Naive thymus-derived CD8-positive, alpha-beta T cell (primary cell): ENCODE measurements at regions not wholly inside any gene's neighbourhood (a gene's known extent, or its start where the extent isn't known, plus 50 kb on each side); places are given as distances from the start of the nearest gene placed in this dataset.
A peak's percentile ranks its signal among the peaks of the same experiment; 100 is the strongest.
"Not testable (repeated sequence)": the region's sequence is repeated elsewhere in the genome, so short reads cannot be mapped to it uniquely, and the experiment has no call there.

ENCODE experiments used
- ATAC-seq, 2 donors: fragments of 150-1000 bp; cut with Tn5 transposase in 1 of 2; sonication (Bioruptor Pico), chemical (Tn5 transposase) in 1 of 2; 1 replicate in 1 of 2; 2 replicates in 1 of 2; pipeline ENCODE4 v1.10.0; 2021; ENCODE audit warnings: mild to moderate bottlenecking in 2 of 2, moderate library complexity in 2 of 2
- POLR2A ChIA-PET: fragments of 350-600 bp; sonication (Branson Sonifier 250); formaldehyde crosslinking; loops from one replicate; lab custom pipeline; 2021; ENCODE audit warnings: antibody characterized with exemption; lab: Charles Lee
- DNase-seq, 10 donors: peaks; one replicate each; pipeline versions ENCODE4 v3.0.0 to v3.0.0-alpha.2; 2020 to 2022
- H3K27ac Mint-ChIP-seq, 10 donors: one replicate each; pipeline ENCODE4 v1.8.0; 2020 to 2022; ENCODE audit warnings: mild to moderate bottlenecking in 10 of 10, mixed read lengths in 10 of 10, moderate library complexity in 4 of 10, inconsistent platforms in 1 of 10
- H3K27me3 Mint-ChIP-seq, 5 donors: one replicate each; pipeline ENCODE4 v1.8.0; 2021 to 2022; ENCODE audit warnings: mixed read lengths in 5 of 5
- H3K36me3 Mint-ChIP-seq, 3 donors: one replicate each; pipeline ENCODE4 v1.8.0; 2020 to 2022; ENCODE audit warnings: mixed read lengths in 3 of 3, mild to moderate bottlenecking in 2 of 3, inconsistent platforms in 1 of 3
- H3K4me1 Mint-ChIP-seq, 4 donors: one replicate each; pipeline ENCODE4 v1.8.0; 2021 to 2022; ENCODE audit warnings: mixed read lengths in 4 of 4
- H3K4me3 Mint-ChIP-seq, 10 donors: one replicate each; pipeline ENCODE4 v1.8.0; 2020 to 2022; ENCODE audit warnings: mild to moderate bottlenecking in 10 of 10, mixed read lengths in 10 of 10, moderate library complexity in 6 of 10, inconsistent platforms in 1 of 10
- H3K9me3 Mint-ChIP-seq, 9 donors: one replicate each; pipeline ENCODE4 v1.8.0; 2020 to 2022; ENCODE audit warnings: mixed read lengths in 9 of 9, mild to moderate bottlenecking in 3 of 9, inconsistent platforms in 1 of 9, moderate library complexity in 1 of 9

GRCh38 chr1:90864681-90865080, 147.6 kb upstream of the BARHL2 start:
- Mint-ChIP-seq H3K9me3 (peaks cover 0 to 4% (median 0%) of the 10 kb centered on the region in 9 donors), H3K4me3 (no peak overlapping the region), H3K27me3 (peaks cover 0 to 9% (median 6%) of the 10 kb centered on the region in 5 donors), H3K27ac (no peak overlapping the region), H3K4me1 (no peaks in the 10 kb centered on the region), H3K36me3 (peaks cover 0 to 3% (median 0%) of the 10 kb centered on the region in 3 donors)
- POLR2A ChIA-PET, result interaction anchor here (0.7 kb wide), 1 partner anchor 8 kb away, joined by 4 read pairs; no protein-coding TSS in a partner anchor
- ATAC-seq, result no peak
- no peak for DNase-seq

GRCh38 chr1:90862782-90863181, 145.7 kb upstream of the BARHL2 start:
- Mint-ChIP-seq H3K27ac (no peak overlapping the region), H3K9me3 (peaks cover 0 to 4% (median 0%) of the 10 kb centered on the region in 9 donors), H3K4me1 (no peaks in the 10 kb centered on the region), H3K4me3 (no peak overlapping the region), H3K36me3 (peaks cover 0 to 4% (median 0%) of the 10 kb centered on the region in 3 donors), H3K27me3 (peaks cover 0 to 9% (median 8%) of the 10 kb centered on the region in 5 donors)
- ATAC-seq (no peak), DNase-seq (no peak)
- POLR2A ChIA-PET, result no interaction called here

GRCh38 chr1:90861421-90861820, 144.3 kb upstream of the BARHL2 start:
- H3K4me3 Mint-ChIP-seq, POLR2A ChIA-PET, H3K36me3 Mint-ChIP-seq, ATAC-seq, H3K4me1 Mint-ChIP-seq, H3K27ac Mint-ChIP-seq, DNase-seq, H3K9me3 Mint-ChIP-seq: not testable (repeated sequence)
- peaks cover 3 to 14% (median 11%) of the 10 kb centered on the region in 5 donors for H3K27me3 Mint-ChIP-seq

GRCh38 chr1:90856463-90857007, 139.4 kb upstream of the BARHL2 start:
- peaks cover 18 to 47% (median 32%) of the 10 kb centered on the region in 5 donors for H3K27me3 Mint-ChIP-seq
- POLR2A ChIA-PET, result no interaction called here
- ATAC-seq, result no peak

DNA sequence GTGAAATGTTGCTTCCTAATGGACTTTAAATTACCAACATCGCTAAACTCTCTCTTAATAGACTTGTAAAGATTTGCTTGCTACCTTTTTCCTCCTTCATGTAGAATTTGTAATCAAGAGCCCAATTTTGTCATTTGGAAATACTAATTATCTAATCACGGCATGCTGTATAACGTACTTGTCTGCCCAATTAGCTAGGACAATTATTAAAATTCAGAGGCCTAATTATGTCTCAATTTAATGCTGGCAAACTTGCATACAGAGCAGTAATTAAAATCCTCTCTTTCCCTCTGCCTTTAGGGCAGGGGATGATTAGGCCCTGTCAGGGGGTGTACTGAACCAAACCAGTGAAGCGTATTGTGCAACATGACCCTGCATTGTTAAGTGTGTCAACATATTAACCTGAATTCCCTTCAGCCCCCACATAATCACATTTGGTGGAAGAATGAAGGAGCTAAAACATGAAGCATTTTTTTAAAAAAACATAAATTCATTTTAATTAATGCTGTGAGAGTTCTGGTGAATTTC, 137.4 kb upstream of the BARHL2 start:
- Mint-ChIP-seq H3K27me3 (peaks cover 15 to 59% (median 38%) of the 10 kb centered on the region in 5 donors), H3K4me3 (peak overlapping the region in 1 of 10 donors; percentile 24), H3K9me3 (no peaks in the 10 kb centered on the region), H3K4me1 (peaks cover 0 to 20% (median 14%) of the 10 kb centered on the region in 4 donors), H3K36me3 (peaks cover 0 to 2% (median 1%) of the 10 kb centered on the region in 3 donors), H3K27ac (no peak overlapping the region)
- DNase-seq (no peak), ATAC-seq (no peak)
- POLR2A ChIA-PET, result no interaction called here

More at GRCh38 chr1:90856463-90857007, 139.4 kb upstream of the BARHL2 start:
- Mint-ChIP-seq H3K27ac (no peak overlapping the region), H3K4me1 (peaks cover 0 to 9% (median 8%) of the 10 kb centered on the region in 4 donors), H3K9me3 (peaks cover 0 to 4% (median 0%) of the 10 kb centered on the region in 9 donors), H3K36me3 (peaks cover 0 to 4% (median 2%) of the 10 kb centered on the region in 3 donors), H3K4me3 (no peak overlapping the region)
- DNase-seq, result no peak

DNA sequence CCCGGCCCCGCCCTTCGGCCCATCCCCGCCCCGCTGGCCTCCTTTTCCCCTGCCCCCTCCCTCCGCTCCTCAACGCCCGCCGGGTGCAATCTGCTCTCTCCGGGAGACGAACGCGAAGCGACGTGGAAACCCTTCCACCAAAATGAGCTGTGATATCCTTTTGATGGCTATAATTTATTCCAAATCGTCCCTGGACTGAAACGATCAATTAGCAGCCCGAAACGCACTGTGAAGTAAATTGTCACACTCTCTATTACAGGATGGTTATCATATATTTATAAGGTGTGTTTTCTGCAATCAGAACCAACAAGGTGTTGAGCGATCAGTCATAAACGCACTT, 134.6 kb upstream of the BARHL2 start:
- H3K4me1 Mint-ChIP-seq, result peaks cover 0 to 20% (median 14%) of the 10 kb centered on the region in 4 donors
- no peak for ATAC-seq
- no peak overlapping the region for H3K27ac Mint-ChIP-seq
- H3K36me3 Mint-ChIP-seq, result peaks cover 0 to 2% (median 0%) of the 10 kb centered on the region in 3 donors
- peaks cover 16 to 70% (median 48%) of the 10 kb centered on the region in 5 donors for H3K27me3 Mint-ChIP-seq
- no peaks in the 10 kb centered on the region for H3K9me3 Mint-ChIP-seq
- POLR2A ChIA-PET, result interaction anchor here (0.7 kb wide), 1 partner anchor 170 kb away, joined by 5 read pairs; the partner anchor contains the start of gene ZNF644
- H3K4me3 Mint-ChIP-seq, result peak overlapping the region; percentile 77 to 89 (median 83)
- DNase-seq, result no peak

- peak; percentile 42 to 80 (median 64) for DNase-seq
- H3K4me1 Mint-ChIP-seq, result peaks cover 0 to 20% (median 14%) of the 10 kb centered on the region in 4 donors
Observed at GRCh38 chr1:90850898-90851710, 134.0 kb upstream of the BARHL2 start.

DNA sequence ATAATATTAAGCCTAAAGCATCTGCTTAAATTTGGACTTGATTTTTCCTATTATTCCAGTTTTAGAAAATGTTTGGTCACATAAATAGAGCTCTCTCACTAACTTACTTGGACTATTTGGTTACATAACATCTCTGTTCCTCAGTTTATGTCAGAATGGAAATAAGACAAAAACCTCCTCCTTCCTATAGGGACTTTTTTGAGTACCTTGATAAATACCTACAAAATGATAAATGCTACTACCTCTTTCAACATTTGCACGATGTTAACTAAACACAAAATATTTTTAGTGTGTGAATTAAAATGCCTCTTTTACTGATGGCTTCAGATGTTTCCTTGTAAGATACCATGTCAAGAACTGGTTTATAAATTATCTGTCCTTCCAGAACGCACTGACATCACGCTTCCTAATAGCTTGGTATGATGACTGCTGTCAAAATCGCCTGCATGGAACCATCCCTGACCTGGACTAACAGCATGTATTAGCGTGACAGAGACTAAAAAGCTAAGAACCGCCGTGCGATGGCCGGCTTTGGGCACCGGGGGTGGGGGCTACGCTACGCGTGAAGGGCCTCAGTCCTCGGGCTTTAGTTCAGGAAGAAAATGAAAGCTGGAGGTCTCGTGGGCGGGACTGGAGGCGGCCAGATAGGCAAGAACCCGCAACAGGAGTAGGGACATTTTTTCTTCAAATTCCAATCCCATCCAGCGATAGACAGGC, 133.2 kb upstream of the BARHL2 start:
- Mint-ChIP-seq H3K9me3 (no peaks in the 10 kb centered on the region), H3K27me3 (peaks cover 14 to 70% (median 44%) of the 10 kb centered on the region in 5 donors), H3K36me3 (peaks cover 0 to 2% (median 0%) of the 10 kb centered on the region in 3 donors), H3K4me1 (peaks cover 0 to 20% (median 14%) of the 10 kb centered on the region in 4 donors), H3K27ac (no peak overlapping the region), H3K4me3 (peak overlapping the region; percentile 79 to 91 (median 84))
- POLR2A ChIA-PET, result no interaction called here
- no peak for DNase-seq
- no peak for ATAC-seq

More at GRCh38 chr1:90850898-90851710, 134.0 kb upstream of the BARHL2 start:
- Mint-ChIP-seq H3K36me3 (peaks cover 0 to 2% (median 0%) of the 10 kb centered on the region in 3 donors), H3K27me3 (peaks cover 14 to 70% (median 43%) of the 10 kb centered on the region in 5 donors), H3K27ac (peak overlapping the region in 1 of 10 donors; percentile 40), H3K9me3 (no peaks in the 10 kb centered on the region), H3K4me3 (peak overlapping the region; percentile 79 to 91 (median 86))
- ATAC-seq, result peak; percentile 94 to 95
- POLR2A ChIA-PET, result interaction anchor here (0.7 kb wide), 1 partner anchor 171 kb away, joined by 5 read pairs; the partner anchor contains the start of gene ZNF644

DNA sequence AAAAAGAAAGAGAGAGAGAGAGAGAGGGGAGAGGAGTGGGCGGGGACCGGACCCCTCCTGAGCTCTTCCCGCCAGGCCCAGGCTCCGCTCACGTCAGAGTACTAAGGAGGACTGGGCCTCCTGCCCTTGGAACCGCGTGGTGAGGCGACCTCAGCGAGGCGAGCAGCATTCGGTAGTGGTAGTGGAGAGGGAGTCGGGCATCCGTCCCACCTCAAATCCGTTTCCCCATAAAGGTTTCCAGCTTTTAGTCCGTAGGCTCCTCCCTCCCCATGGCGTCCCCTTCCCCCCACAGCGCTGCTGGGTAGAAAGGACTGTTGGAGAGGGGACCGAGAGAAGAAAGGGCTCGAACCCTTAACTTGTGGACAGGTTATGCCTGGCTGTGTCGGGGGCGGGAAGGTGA, 124.4 kb upstream of the BARHL2 start:
- H3K27me3 Mint-ChIP-seq, result peaks cover 57 to 100% (median 75%) of the 10 kb centered on the region in 5 donors
- POLR2A ChIA-PET, result no interaction called here
- H3K9me3 Mint-ChIP-seq, result peaks cover 0 to 2% (median 0%) of the 10 kb centered on the region in 9 donors
- H3K27ac Mint-ChIP-seq, result no peak overlapping the region
- no peak overlapping the region for H3K4me3 Mint-ChIP-seq
- peaks cover 2 to 6% (median 3%) of the 10 kb centered on the region in 3 donors for H3K36me3 Mint-ChIP-seq
- peak in 1 of 2 donors; percentile 32 for ATAC-seq
- no peak for DNase-seq
- H3K4me1 Mint-ChIP-seq, result peaks cover 4 to 14% (median 7%) of the 10 kb centered on the region in 4 donors

DNA sequence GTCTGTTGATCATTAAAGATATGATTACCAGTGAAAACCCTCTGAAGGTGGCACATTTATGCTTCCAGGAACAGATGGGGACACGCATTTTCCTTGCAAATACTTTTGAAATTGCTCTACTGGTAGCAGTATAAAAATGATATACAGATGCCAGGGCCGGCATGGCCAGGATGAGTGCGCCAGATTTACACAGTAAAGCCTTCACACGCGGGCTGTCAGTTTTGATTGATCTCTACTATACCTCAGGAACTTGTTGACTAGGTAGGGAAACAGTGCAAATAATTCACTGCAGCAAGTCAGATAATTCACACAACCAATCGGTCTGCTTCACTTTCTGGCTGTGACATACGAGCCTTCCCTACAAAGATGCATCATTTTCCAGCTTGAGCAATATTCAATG, 123.2 kb upstream of the BARHL2 start:
- peaks cover 2 to 6% (median 3%) of the 10 kb centered on the region in 3 donors for H3K36me3 Mint-ChIP-seq
- DNase-seq, result no peak

DNA sequence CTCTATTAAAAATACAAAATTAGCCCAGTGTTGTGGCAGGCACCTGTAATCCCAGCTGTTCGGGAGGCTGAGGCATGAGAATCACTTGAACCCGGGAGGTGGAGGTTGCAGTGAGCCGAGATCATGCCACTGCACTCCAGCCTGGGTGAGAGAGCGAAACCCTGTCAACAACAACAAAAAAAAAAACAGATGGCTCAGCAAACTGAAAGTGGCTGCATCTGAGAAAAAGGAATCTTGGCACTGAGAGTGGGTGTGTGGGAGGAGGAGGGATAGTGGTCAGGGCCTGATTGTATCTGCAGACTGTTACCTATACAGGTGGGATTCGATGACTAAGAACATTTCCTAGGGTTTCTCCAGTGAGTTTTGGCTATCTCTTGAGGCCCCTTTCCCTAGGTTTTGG, 122.2 kb upstream of the BARHL2 start:
- H3K36me3 Mint-ChIP-seq, result peaks cover 3 to 6% (median 4%) of the 10 kb centered on the region in 3 donors
- H3K27ac Mint-ChIP-seq, result no peak overlapping the region
- H3K4me3 Mint-ChIP-seq, result peak overlapping the region in 1 of 10 donors; percentile 2
- peaks cover 9 to 31% (median 22%) of the 10 kb centered on the region in 4 donors for H3K4me1 Mint-ChIP-seq
- DNase-seq, result no peak
- POLR2A ChIA-PET, result no interaction called here
- peaks cover 67 to 100% (median 78%) of the 10 kb centered on the region in 5 donors for H3K27me3 Mint-ChIP-seq
- no peak for ATAC-seq
- H3K9me3 Mint-ChIP-seq, result peaks cover 0 to 3% (median 0%) of the 10 kb centered on the region in 9 donors

More for the DNA sequence above, 123.2 kb upstream of the BARHL2 start:
- H3K4me3 Mint-ChIP-seq, result no peak overlapping the region
- peaks cover 5 to 21% (median 11%) of the 10 kb centered on the region in 4 donors for H3K4me1 Mint-ChIP-seq
- H3K27me3 Mint-ChIP-seq, result peaks cover 60 to 100% (median 72%) of the 10 kb centered on the region in 5 donors
- H3K27ac Mint-ChIP-seq, result no peak overlapping the region
- ATAC-seq, result peak in 1 of 2 donors; percentile 40
- H3K9me3 Mint-ChIP-seq, result peaks cover 0 to 3% (median 0%) of the 10 kb centered on the region in 9 donors
- POLR2A ChIA-PET, result no interaction called here

- H3K27me3 Mint-ChIP-seq, result peaks cover 71 to 100% (median 80%) of the 10 kb centered on the region in 5 donors
- peaks cover 3 to 9% (median 4%) of the 10 kb centered on the region in 3 donors for H3K36me3 Mint-ChIP-seq
- H3K27ac Mint-ChIP-seq, result no peak overlapping the region
- H3K4me1 Mint-ChIP-seq, result peaks cover 12 to 37% (median 25%) of the 10 kb centered on the region in 4 donors
- DNase-seq (no peak), ATAC-seq (no peak)
- H3K9me3 Mint-ChIP-seq, result peaks cover 0 to 3% (median 0%) of the 10 kb centered on the region in 9 donors
- peak overlapping the region in 1 of 10 donors; percentile 5 for H3K4me3 Mint-ChIP-seq
- POLR2A ChIA-PET, result no interaction called here
Observed at GRCh38 chr1:90838720-90839119, 121.6 kb upstream of the BARHL2 start.
